ENCODE measurements at regions not wholly inside any gene's neighbourhood (a gene's known extent, or its start where the extent isn't known, plus 50 kb on each side); places are given as distances from the start of the nearest gene placed in this dataset.

GRCh38 chr21:30104241-30104640 lies 62.4 kb downstream of the CLDN17 start:
- Mint-ChIP-seq H3K36me3 (ENCODE audit: low read depth) (no peaks in the 10 kb centered on the region), H3K27me3 (ENCODE audit: low read depth) (no peaks in the 10 kb centered on the region), H3K4me3 (no peak overlapping the region), H3K27ac (no peak overlapping the region), H3K9me3 (no peaks in the 10 kb centered on the region), H3K4me1 (ENCODE audit: low read depth) (no peaks in the 10 kb centered on the region)
- DNase-seq, result no peak
- intact Hi-C loops (cut with micrococcal nuclease), result no loop called here
- CTCF ChIA-PET, result no interaction called here

GRCh38 chr21:30102871-30103270 lies 63.7 kb downstream of the CLDN17 start:
- Mint-ChIP-seq H3K36me3 (ENCODE audit: low read depth) (no peaks in the 10 kb centered on the region), H3K4me3 (no peak overlapping the region), H3K27ac (no peak overlapping the region), H3K9me3 (no peaks in the 10 kb centered on the region), H3K4me1 (ENCODE audit: low read depth) (no peaks in the 10 kb centered on the region), H3K27me3 (ENCODE audit: low read depth) (no peaks in the 10 kb centered on the region)
- CTCF ChIA-PET, result no interaction called here
- no peak for DNase-seq
- intact Hi-C loops (cut with micrococcal nuclease), result no loop called here

- Mint-ChIP-seq H3K36me3 (ENCODE audit: low read depth) (no peaks in the 10 kb centered on the region), H3K27me3 (ENCODE audit: low read depth) (no peaks in the 10 kb centered on the region), H3K4me3 (no peak overlapping the region), H3K27ac (no peak overlapping the region), H3K4me1 (ENCODE audit: low read depth) (no peaks in the 10 kb centered on the region), H3K9me3 (no peaks in the 10 kb centered on the region)
- no peak for DNase-seq
- intact Hi-C loops (cut with micrococcal nuclease), result no loop called here
- CTCF ChIA-PET, result no interaction called here
These were observed 64.6 kb downstream of the CLDN17 start for GRCh38 chr21:30101967-30102366.

- Mint-ChIP-seq H3K4me1 (ENCODE audit: low read depth) (no peaks in the 10 kb centered on the region), H3K9me3 (peaks cover 3% of the 10 kb centered on the region), H3K27ac (no peak overlapping the region), H3K27me3 (ENCODE audit: low read depth) (peaks cover 4% of the 10 kb centered on the region), H3K4me3 (no peak overlapping the region), H3K36me3 (ENCODE audit: low read depth) (no peaks in the 10 kb centered on the region)
- intact Hi-C loops (cut with micrococcal nuclease), result no loop called here
- DNase-seq, result no peak
- CTCF ChIA-PET, result no interaction called here
These were observed 68.8 kb downstream of the CLDN17 start for GRCh38 chr21:30097791-30098190.

- H3K27ac Mint-ChIP-seq, result no peak overlapping the region
- CTCF ChIA-PET, result interaction anchor here (0.7 kb wide), 1 partner anchor 42 kb away, joined by 4 read pairs; no protein-coding TSS in a partner anchor
- H3K9me3 Mint-ChIP-seq, result no peaks in the 10 kb centered on the region
- no peak overlapping the region for H3K4me3 Mint-ChIP-seq
- H3K4me1 Mint-ChIP-seq (ENCODE audit: low read depth), result no peaks in the 10 kb centered on the region
- no peaks in the 10 kb centered on the region for H3K36me3 Mint-ChIP-seq (ENCODE audit: low read depth)
- no peak for DNase-seq
- intact Hi-C loops (cut with micrococcal nuclease), result no loop called here
- H3K27me3 Mint-ChIP-seq (ENCODE audit: low read depth), result no peaks in the 10 kb centered on the region
These were observed 83.2 kb downstream of the CLDN17 start for GRCh38 chr21:30083225-30083945.

GRCh38 chr21:30081506-30081905 lies 85.1 kb downstream of the CLDN17 start:
- H3K27me3 Mint-ChIP-seq (ENCODE audit: low read depth), result no peaks in the 10 kb centered on the region
- intact Hi-C loops (cut with micrococcal nuclease), result no loop called here
- peaks cover 1% of the 10 kb centered on the region for H3K9me3 Mint-ChIP-seq
- DNase-seq, result no peak
- no peaks in the 10 kb centered on the region for H3K4me1 Mint-ChIP-seq (ENCODE audit: low read depth)
- H3K27ac Mint-ChIP-seq, result no peak overlapping the region
- H3K36me3 Mint-ChIP-seq (ENCODE audit: low read depth), result no peaks in the 10 kb centered on the region
- CTCF ChIA-PET, result no interaction called here
- H3K4me3 Mint-ChIP-seq, result no peak overlapping the region

- H3K4me3 Mint-ChIP-seq, result no peak overlapping the region
- CTCF ChIA-PET, result interaction anchor here (0.5 kb wide), 1 partner anchor 892 kb away, joined by 3 read pairs; no protein-coding TSS in a partner anchor
- H3K4me1 Mint-ChIP-seq (ENCODE audit: low read depth), result no peaks in the 10 kb centered on the region
- no peaks in the 10 kb centered on the region for H3K36me3 Mint-ChIP-seq (ENCODE audit: low read depth)
- peaks cover 16% of the 10 kb centered on the region for H3K9me3 Mint-ChIP-seq
- H3K27me3 Mint-ChIP-seq (ENCODE audit: low read depth), result peaks cover 4% of the 10 kb centered on the region
- H3K27ac Mint-ChIP-seq, result no peak overlapping the region
- intact Hi-C loops (cut with micrococcal nuclease), result no loop called here
- DNase-seq, result no peak
These were observed 94.1 kb downstream of the CLDN17 start for GRCh38 chr21:30072496-30072895.

GRCh38 chr21:30058928-30059327 lies 107.7 kb downstream of the CLDN17 start:
- CTCF ChIA-PET, result interaction anchor here (0.8 to 1.0 kb wide), 2 partner anchors 14 to 103 kb away, joined by 3 read pairs; no protein-coding TSS in a partner anchor
- H3K9me3 Mint-ChIP-seq, result no peaks in the 10 kb centered on the region
- H3K4me1 Mint-ChIP-seq (ENCODE audit: low read depth), result no peaks in the 10 kb centered on the region
- H3K4me3 Mint-ChIP-seq, result no peak overlapping the region
- H3K27ac Mint-ChIP-seq, result no peak overlapping the region
- intact Hi-C loops (cut with micrococcal nuclease), result no loop called here
- peaks cover 2% of the 10 kb centered on the region for H3K27me3 Mint-ChIP-seq (ENCODE audit: low read depth)
- no peak for DNase-seq
- H3K36me3 Mint-ChIP-seq (ENCODE audit: low read depth), result no peaks in the 10 kb centered on the region

- H3K9me3 Mint-ChIP-seq, result no peaks in the 10 kb centered on the region
- no peak overlapping the region for H3K27ac Mint-ChIP-seq
- H3K36me3 Mint-ChIP-seq (ENCODE audit: low read depth), result no peaks in the 10 kb centered on the region
- intact Hi-C loops (cut with micrococcal nuclease), result no loop called here
- DNase-seq, result no peak
- H3K4me1 Mint-ChIP-seq (ENCODE audit: low read depth), result no peaks in the 10 kb centered on the region
- CTCF ChIA-PET, result no interaction called here
- H3K4me3 Mint-ChIP-seq, result no peak overlapping the region
- peaks cover 2% of the 10 kb centered on the region for H3K27me3 Mint-ChIP-seq (ENCODE audit: low read depth)
These were observed 109.5 kb downstream of the CLDN17 start for GRCh38 chr21:30057108-30057507.

- CTCF ChIA-PET, result interaction anchor here (0.7 kb wide), 1 partner anchor 15 kb away, joined by 3 read pairs; no protein-coding TSS in a partner anchor
- no peaks in the 10 kb centered on the region for H3K9me3 Mint-ChIP-seq
- no peak overlapping the region for H3K27ac Mint-ChIP-seq
- DNase-seq, result no peak
- H3K27me3 Mint-ChIP-seq (ENCODE audit: low read depth), result peaks cover 3% of the 10 kb centered on the region
- H3K4me1 Mint-ChIP-seq (ENCODE audit: low read depth), result no peaks in the 10 kb centered on the region
- intact Hi-C loops (cut with micrococcal nuclease), result loop anchor here (10.0 kb wide), 1 partner anchor 386 kb away; the partner anchor contains the start of gene KRTAP13-4
- no peak overlapping the region for H3K4me3 Mint-ChIP-seq
- no peaks in the 10 kb centered on the region for H3K36me3 Mint-ChIP-seq (ENCODE audit: low read depth)
These were observed 108.8 kb upstream of the GRIK1 start for GRCh38 chr21:30048570-30048969.

GRCh38 chr21:30044447-30045064 lies 104.8 kb upstream of the GRIK1 start:
- H3K4me1 Mint-ChIP-seq (ENCODE audit: low read depth), result no peaks in the 10 kb centered on the region
- CTCF ChIA-PET, result interaction anchor here (0.6 to 3.6 kb wide), 9 partner anchors 9 to 358 kb away, joined by 3 to 17 read pairs (median 3); no protein-coding TSS in a partner anchor
- no peak for DNase-seq

GRCh38 chr21:30042443-30042842 lies 102.6 kb upstream of the GRIK1 start:
- no peaks in the 10 kb centered on the region for H3K36me3 Mint-ChIP-seq (ENCODE audit: low read depth)
- H3K27me3 Mint-ChIP-seq (ENCODE audit: low read depth), result peaks cover 14% of the 10 kb centered on the region
- H3K4me1 Mint-ChIP-seq (ENCODE audit: low read depth), result no peaks in the 10 kb centered on the region
- no peak overlapping the region for H3K27ac Mint-ChIP-seq
- CTCF ChIA-PET, result interaction anchor here (1.1 to 1.4 kb wide), 2 partner anchors 8 to 9 kb away, joined by 3 to 4 read pairs; no protein-coding TSS in a partner anchor
- H3K4me3 Mint-ChIP-seq, result no peak overlapping the region
- intact Hi-C loops (cut with micrococcal nuclease), result loop anchor here (10.0 kb wide), 1 partner anchor 392 kb away; the partner anchor contains the start of gene KRTAP13-4
- no peak for DNase-seq
- H3K9me3 Mint-ChIP-seq, result peaks cover 8% of the 10 kb centered on the region

More at GRCh38 chr21:30044447-30045064, 104.8 kb upstream of the GRIK1 start:
- Mint-ChIP-seq H3K9me3 (peaks cover 8% of the 10 kb centered on the region), H3K4me3 (no peak overlapping the region), H3K27me3 (ENCODE audit: low read depth) (peaks cover 10% of the 10 kb centered on the region), H3K36me3 (ENCODE audit: low read depth) (no peaks in the 10 kb centered on the region), H3K27ac (no peak overlapping the region)
- intact Hi-C loops (cut with micrococcal nuclease), result loop anchor here (1.0 to 10.0 kb wide), 4 partner anchors 150 to 1042 kb away; partner anchors contain the start of gene KRTAP13-4
